RWPE1 (cell line): ENCODE measurements at regions not wholly inside any gene's neighbourhood (a gene's known extent, or its start where the extent isn't known, plus 50 kb on each side); places are given as distances from the start of the nearest gene placed in this dataset.

ENCODE experiments used
- CTCF ChIA-PET: fragments of 350-600 bp; sonication (Branson Sonifier 250); formaldehyde crosslinking; extraction: SDS; loops from one replicate; lab custom pipeline; 2021; lab: Yijun Ruan, JAX
- POLR2A ChIA-PET: fragments of 400-600 bp; formaldehyde crosslinking; extraction: SDS; loops from one replicate; lab custom pipeline; 2020; ENCODE audit warnings: antibody characterized with exemption; ENCODE audit not compliant: low non-redundant PET; lab: Yijun Ruan, JAX
- DNase-seq: peaks from one replicate; pipeline ENCODE4 v3.0.0; 2012; ENCODE audit warnings: low spot score
- H3K27ac ChIP-seq: fragments of 450-650 bp; 2 replicates; pipeline ENCODE4 v1.5.1; 2017
- TF ChIP-seq, protein P1 (sequence below): fragments of 450-650 bp; conservative IDR thresholded peaks from 2 replicates; pipeline ENCODE4 v1.5.1; 2017; ENCODE audit warnings: low read depth, mild to moderate bottlenecking

DNA sequence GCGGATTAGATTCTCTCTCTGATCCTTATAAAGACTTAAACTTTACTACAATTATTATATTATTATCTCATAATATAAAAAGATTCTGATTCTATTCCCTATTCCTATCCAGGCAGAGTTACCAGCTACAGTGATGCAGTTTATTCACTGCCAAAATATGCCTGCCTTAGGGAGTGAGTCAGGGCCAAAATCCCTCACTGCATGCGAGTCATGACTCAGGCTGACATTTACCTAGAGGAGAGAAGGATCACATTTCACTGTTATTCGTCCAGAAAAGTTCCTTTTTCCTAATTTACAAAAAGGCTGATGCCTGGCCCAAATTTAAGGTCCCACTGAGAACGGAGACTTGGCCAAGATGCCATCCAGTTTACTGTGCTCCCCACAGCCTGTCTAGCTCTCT lies 168.5 kb upstream of the LDB2 start:
- TF ChIP-seq, protein P1, sequence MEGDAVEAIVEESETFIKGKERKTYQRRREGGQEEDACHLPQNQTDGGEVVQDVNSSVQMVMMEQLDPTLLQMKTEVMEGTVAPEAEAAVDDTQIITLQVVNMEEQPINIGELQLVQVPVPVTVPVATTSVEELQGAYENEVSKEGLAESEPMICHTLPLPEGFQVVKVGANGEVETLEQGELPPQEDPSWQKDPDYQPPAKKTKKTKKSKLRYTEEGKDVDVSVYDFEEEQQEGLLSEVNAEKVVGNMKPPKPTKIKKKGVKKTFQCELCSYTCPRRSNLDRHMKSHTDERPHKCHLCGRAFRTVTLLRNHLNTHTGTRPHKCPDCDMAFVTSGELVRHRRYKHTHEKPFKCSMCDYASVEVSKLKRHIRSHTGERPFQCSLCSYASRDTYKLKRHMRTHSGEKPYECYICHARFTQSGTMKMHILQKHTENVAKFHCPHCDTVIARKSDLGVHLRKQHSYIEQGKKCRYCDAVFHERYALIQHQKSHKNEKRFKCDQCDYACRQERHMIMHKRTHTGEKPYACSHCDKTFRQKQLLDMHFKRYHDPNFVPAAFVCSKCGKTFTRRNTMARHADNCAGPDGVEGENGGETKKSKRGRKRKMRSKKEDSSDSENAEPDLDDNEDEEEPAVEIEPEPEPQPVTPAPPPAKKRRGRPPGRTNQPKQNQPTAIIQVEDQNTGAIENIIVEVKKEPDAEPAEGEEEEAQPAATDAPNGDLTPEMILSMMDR, result no peak
- ChIA-PET CTCF (interaction anchor here (0.5 kb wide), 1 partner anchor 321 kb away, joined by 3 read pairs; no protein-coding TSS in a partner anchor), POLR2A (no interaction called here)
- DNase-seq, result peak; percentile 85
- H3K27ac ChIP-seq, result no peak overlapping the region; the same call in 1 of the 2 replicates

DNA sequence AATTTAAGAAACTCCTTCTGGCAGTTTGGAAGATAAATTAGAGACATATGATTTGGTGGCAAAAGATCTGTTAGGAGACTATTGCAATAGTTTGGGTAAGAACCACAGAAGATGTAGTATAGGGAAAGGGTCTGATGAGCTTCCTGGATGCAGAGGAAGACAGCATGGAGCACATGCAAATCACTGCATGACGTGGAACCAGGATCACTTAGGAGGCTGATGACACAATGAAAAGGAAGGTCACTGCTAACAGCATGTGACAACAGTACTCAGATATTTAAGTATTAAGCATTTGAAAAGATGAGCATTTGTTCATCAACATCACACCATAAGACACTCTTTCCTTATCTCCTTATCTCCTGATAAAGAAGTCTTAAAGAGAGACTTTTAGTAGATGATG lies 167.8 kb upstream of the LDB2 start:
- H3K27ac ChIP-seq, result no peak overlapping the region
- TF ChIP-seq, protein P1, result no peak
- POLR2A ChIA-PET, result no interaction called here
- CTCF ChIA-PET, result interaction anchor here (0.5 kb wide), 1 partner anchor 320 kb away, joined by 3 read pairs; no protein-coding TSS in a partner anchor
- no peak for DNase-seq

DNA sequence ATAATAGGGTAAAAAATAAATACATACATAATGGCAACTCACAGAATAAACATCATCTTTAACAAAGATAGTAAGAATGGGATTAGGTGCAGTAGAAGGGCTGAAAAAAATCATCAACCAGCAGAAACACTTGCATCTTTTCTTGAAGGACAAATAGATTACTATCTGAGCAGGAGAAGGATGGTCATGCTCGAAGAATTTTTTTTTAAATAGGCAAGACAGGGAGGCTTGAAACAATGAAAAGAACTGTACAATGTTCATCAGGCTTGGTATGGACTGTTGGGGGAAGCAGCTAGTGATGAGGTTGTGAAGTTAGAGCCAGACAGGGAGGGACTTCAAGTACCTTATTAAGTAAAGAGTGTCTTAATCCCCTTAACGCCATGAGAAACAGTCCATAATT lies 167.4 kb upstream of the LDB2 start:
- no peak for DNase-seq
- ChIA-PET POLR2A (no interaction called here), CTCF (no interaction called here)
- no peak overlapping the region for H3K27ac ChIP-seq
- TF ChIP-seq, protein P1, result no peak

DNA sequence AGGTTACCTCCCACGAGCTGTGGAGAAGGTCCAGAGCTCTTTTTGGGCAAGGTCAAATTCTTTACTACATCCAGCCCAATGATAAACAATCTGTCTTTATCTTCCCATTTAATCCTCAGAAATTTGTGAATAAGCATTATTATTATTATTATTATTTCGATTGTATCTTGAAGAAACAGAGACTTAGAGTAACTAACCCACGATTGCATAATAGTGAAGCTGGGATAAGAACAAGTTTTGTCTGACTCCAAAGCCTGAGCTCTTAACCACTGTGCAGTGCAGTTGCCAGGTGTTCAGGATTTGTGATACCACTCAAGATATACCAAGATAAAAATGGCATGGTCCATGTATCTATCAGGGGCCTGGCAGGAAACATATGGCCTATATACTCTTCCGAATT lies 166.5 kb upstream of the LDB2 start:
- DNase-seq, result no peak
- ChIA-PET POLR2A (no interaction called here), CTCF (interaction anchor here (0.6 kb wide), 1 partner anchor 467 kb away, joined by 3 read pairs; no protein-coding TSS in a partner anchor)
- TF ChIP-seq, protein P1, result no peak
- H3K27ac ChIP-seq, result no peak overlapping the region

DNA sequence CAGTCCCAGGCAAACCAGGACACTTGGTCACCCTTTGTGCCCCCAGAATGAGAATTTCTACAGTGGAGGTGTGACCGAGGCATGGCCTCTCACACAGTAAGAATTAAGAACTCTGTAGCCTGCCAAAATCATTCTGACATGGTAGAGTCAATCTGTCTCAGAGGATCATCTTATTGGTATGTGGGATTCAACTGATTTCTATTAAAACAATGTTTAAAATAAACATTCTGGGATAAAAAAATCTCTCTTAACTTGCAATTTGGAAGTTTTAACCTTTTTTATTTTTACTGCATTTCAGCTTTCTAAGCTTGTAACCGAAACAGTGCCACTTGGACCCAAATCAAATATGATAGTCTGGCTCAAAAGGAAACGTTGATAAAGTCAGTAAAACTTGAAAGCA lies 165.4 kb upstream of the LDB2 start:
- no peak overlapping the region for H3K27ac ChIP-seq
- ChIA-PET CTCF (no interaction called here), POLR2A (no interaction called here)
- TF ChIP-seq, protein P1, result no peak
- DNase-seq, result no peak

DNA sequence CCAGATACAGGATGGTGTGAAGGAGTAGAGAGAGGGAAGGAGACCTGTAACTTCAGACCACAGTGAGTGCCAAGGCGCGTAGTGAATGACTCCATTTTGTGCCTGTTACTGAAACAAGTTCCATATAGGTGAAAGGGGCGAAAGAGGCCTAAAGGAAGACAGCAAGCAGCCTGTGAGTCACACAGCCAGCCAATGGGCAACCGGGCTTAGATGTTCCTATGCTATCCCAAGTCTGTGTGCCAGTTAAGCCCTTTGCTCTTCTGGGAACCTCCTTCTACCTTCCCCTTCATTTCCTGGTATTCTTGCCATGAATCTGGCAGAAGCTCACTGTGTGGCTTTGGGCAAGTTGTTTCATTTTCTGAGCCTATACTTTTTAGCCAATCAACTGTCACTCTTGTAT lies 161.8 kb upstream of the LDB2 start:
- no peak overlapping the region for H3K27ac ChIP-seq
- DNase-seq, result no peak
- TF ChIP-seq, protein P1, result no peak
- ChIA-PET POLR2A (no interaction called here), CTCF (no interaction called here)
